AG04450 (cell line): ENCODE measurements at regions not wholly inside any gene's neighbourhood (a gene's known extent, or its start where the extent isn't known, plus 50 kb on each side); places are given as distances from the start of the nearest gene placed in this dataset.

Experiments
- CTCF ChIA-PET: fragments of 300-600, 350-600 bp; formaldehyde crosslinking; extraction: SDS; loops from one replicate; lab custom pipeline; 2022; ENCODE audit warnings: antibody characterized with exemption, inconsistent platforms; lab: Charles Lee
- POLR2A ChIA-PET: fragments of 350-600 bp; formaldehyde crosslinking; extraction: SDS; loops from one replicate; lab custom pipeline; 2021; ENCODE audit warnings: antibody characterized with exemption, inconsistent platforms; lab: Yijun Ruan, JAX
- DNase-seq: peaks from one replicate; pipeline ENCODE4 v3.0.0-alpha.2; 2011; ENCODE audit warnings: low read depth, low spot score
- H3K27ac ChIP-seq: one replicate; pipeline ENCODE4 v1.5.1; 2012; ENCODE audit warnings: low read depth, low read length, control low read depth
- H3K27me3 ChIP-seq: one replicate; pipeline ENCODE4 v1.6.0; 2012; ENCODE audit warnings: low read length; ENCODE audit not compliant: control insufficient read depth, insufficient read depth
- H3K4me3 ChIP-seq: 2 replicates; pipeline ENCODE4 v1.5.1; 2011; ENCODE audit warnings: mild to moderate bottlenecking, low read depth, low read length, control low read depth
- H3K9me3 ChIP-seq: 2 replicates; pipeline ENCODE4 v1.5.1; 2012; ENCODE audit warnings: low read length; ENCODE audit not compliant: control insufficient read depth, insufficient read depth
- TF ChIP-seq, protein P1 (sequence below): IDR thresholded peaks from 2 replicates; pipeline ENCODE4 v1.5.1; 2011; ENCODE audit warnings: low read depth, low read length, control low read depth, inconsistent platforms

- no peak overlapping the region for H3K4me3 ChIP-seq
- H3K9me3 ChIP-seq: no peaks in the 10 kb centered on the region
- DNase-seq: no peak
- TF ChIP-seq, protein P1, sequence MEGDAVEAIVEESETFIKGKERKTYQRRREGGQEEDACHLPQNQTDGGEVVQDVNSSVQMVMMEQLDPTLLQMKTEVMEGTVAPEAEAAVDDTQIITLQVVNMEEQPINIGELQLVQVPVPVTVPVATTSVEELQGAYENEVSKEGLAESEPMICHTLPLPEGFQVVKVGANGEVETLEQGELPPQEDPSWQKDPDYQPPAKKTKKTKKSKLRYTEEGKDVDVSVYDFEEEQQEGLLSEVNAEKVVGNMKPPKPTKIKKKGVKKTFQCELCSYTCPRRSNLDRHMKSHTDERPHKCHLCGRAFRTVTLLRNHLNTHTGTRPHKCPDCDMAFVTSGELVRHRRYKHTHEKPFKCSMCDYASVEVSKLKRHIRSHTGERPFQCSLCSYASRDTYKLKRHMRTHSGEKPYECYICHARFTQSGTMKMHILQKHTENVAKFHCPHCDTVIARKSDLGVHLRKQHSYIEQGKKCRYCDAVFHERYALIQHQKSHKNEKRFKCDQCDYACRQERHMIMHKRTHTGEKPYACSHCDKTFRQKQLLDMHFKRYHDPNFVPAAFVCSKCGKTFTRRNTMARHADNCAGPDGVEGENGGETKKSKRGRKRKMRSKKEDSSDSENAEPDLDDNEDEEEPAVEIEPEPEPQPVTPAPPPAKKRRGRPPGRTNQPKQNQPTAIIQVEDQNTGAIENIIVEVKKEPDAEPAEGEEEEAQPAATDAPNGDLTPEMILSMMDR: no peak
- no peak overlapping the region for H3K27ac ChIP-seq
- H3K27me3 ChIP-seq: peaks cover 5% of the 10 kb centered on the region
- ChIA-PET POLR2A (no interaction called here), CTCF (no interaction called here)
Observed at GRCh38 chr10:113283189-113283588, 269.7 kb upstream of the HABP2 start.

DNA sequence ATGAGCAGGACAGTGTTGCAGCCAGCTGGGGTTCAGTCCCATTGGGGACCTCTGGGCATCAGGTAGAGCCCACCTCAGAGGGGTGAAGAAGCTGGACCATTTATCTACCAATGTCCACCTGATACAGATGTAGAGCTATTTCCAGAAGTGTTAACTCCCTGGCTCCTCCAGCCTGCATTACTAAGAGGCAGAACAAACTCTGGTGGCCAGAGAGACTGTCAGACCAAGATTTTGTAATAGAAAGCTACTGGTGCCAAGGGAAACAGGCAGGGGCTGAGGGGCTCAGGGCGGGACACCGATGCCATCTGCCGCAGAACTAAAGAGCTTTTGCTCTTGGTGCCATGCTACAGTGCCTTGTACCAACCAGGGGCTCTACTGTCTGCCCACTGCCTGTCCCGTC, 268.2 kb upstream of the HABP2 start:
- Histone ChIP-seq H3K27me3 (peaks cover 5% of the 10 kb centered on the region), H3K4me3 (no peak overlapping the region), H3K27ac (no peak overlapping the region), H3K9me3 (no peaks in the 10 kb centered on the region)
- CTCF ChIA-PET: no interaction called here
- TF ChIP-seq, protein P1: no peak
- POLR2A ChIA-PET: no interaction called here
- DNase-seq: no peak

GRCh38 chr10:113285305-113285704, 267.5 kb upstream of the HABP2 start:
- CTCF ChIA-PET: no interaction called here
- Histone ChIP-seq H3K27ac (no peak overlapping the region), H3K27me3 (peaks cover 5% of the 10 kb centered on the region), H3K9me3 (no peaks in the 10 kb centered on the region), H3K4me3 (no peak overlapping the region)
- POLR2A ChIA-PET: no interaction called here
- TF ChIP-seq, protein P1: no peak
- DNase-seq: no peak

DNA sequence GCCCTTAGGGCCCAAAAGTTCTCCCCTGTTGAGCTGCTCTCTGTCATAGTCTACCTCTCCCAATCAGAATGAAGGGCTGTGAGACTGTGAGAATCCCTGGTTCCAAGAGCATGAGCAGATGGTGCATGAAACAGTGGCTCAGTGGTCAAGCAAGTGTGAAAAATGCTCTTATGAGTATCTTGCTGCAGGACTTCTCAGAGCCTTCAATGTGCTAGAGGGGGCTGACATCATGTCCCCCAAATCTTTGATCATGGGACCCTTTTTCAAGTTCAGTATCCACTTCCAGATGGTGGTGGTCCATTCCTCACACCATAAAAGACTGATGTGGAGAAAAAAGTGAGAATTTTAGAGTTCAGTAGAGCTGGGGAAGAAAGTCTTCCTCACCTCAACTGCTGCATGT, 265.3 kb upstream of the HABP2 start:
- H3K27me3 ChIP-seq: peaks cover 3% of the 10 kb centered on the region
- H3K4me3 ChIP-seq: no peak overlapping the region
- no peak overlapping the region for H3K27ac ChIP-seq
- TF ChIP-seq, protein P1: no peak
- CTCF ChIA-PET: no interaction called here
- H3K9me3 ChIP-seq: no peaks in the 10 kb centered on the region
- DNase-seq: no peak
- POLR2A ChIA-PET: no interaction called here

- H3K27ac ChIP-seq: no peak overlapping the region
- no peak for DNase-seq
- H3K4me3 ChIP-seq: no peak overlapping the region
- ChIA-PET CTCF (no interaction called here), POLR2A (no interaction called here)
- H3K27me3 ChIP-seq: peaks cover 4% of the 10 kb centered on the region
- TF ChIP-seq, protein P1: no peak
- H3K9me3 ChIP-seq: no peaks in the 10 kb centered on the region
Observed at GRCh38 chr10:113290137-113290536, 262.7 kb upstream of the HABP2 start.
